Stimulated activated CD8-positive, alpha-beta memory T cell treated with anti-CD3 and anti-CD28 coated beads, Interleukin-12 subunit alpha, Interleukin-12 subunit beta, amount 100 ng/mL, for 1 hour (primary cell): ENCODE measurements at regions not wholly inside any gene's neighbourhood (a gene's known extent, or its start where the extent isn't known, plus 50 kb on each side); places are given as distances from the start of the nearest gene placed in this dataset.

Experiments
- DNase-seq: peaks from one replicate; pipeline ENCODE4 v3.0.0-alpha.2; 2020; ENCODE audit warnings: low read depth

- no peak for DNase-seq
These were observed 255.8 kb upstream of the CRY1 start for GRCh38 chr12:107349008-107349747.

GRCh38 chr12:107349839-107350238 lies 256.5 kb upstream of the CRY1 start:
- DNase-seq, result no peak

DNA sequence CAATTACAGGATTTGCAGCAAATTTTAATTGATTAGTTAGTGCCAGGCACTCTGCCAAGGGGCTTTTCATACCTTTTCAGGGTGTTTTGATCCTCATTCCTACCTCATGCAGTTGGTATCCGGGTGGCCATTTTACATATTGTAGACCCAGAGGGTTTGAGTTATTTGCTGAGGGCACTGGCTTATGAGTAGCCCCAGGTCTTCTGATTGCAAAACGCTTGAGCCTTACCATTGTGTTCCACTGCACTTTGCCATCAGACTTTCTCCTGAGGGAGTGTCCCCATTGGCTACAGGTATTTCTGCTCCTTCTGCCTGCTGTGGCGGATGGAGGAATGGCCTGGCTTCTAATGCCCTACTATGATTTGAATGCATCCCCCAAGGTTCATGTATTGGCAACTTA lies 257.8 kb upstream of the CRY1 start:
- DNase-seq, result no peak

DNA sequence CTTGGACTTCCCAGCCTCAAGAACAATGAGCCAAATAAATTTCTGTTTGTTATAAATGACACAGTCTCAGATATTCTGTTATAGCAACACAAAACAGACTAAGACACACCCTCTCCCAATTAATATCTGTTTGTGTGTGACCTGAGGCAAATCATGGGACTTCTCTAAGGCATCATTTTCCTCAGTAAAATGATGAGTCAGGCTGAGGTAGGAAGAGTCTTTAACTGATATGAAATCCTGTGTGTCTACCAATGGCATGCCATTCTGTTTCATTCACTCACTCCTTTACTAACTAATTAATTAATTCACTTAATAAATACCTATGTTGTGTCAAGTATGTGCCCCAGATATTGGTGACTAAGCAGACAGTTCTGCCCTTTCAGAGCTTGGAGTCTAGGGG lies 258.4 kb upstream of the CRY1 start:
- no peak for DNase-seq

DNA sequence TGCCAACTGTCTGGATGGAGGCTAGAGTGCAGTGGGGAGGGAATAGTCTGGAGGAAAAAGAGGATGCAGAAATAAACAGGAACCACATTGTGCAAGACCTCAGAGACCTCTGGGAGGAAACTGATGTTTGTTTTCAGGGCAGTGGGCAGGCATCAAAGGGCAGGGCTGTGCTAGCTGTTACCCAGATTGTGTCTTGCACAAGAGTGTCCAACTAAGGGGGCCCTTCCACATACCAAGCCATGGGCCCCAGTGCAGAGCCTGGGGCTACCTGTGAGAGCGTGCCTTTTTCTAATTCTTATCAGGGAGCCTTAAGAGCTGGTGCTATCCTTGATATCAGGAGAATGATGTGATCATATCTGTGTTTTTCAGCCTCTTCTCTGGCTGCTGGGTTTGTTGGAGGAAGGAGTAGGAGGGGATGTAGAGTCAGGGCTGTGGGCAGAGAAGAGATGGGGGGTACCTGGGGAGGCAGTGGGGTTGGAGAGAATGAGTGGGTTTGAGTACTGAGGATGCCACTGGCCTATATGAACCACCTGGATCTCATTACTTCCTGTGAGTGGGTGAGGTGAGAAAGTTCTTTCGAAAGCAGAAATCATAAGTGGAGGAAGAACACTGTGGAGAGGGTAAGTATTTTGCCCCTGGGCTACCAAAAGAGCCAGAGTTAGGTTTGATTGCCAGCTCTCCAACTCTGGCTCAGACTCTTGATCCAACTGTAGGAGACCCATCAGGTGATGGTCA lies 259.2 kb upstream of the CRY1 start:
- no peak for DNase-seq

DNA sequence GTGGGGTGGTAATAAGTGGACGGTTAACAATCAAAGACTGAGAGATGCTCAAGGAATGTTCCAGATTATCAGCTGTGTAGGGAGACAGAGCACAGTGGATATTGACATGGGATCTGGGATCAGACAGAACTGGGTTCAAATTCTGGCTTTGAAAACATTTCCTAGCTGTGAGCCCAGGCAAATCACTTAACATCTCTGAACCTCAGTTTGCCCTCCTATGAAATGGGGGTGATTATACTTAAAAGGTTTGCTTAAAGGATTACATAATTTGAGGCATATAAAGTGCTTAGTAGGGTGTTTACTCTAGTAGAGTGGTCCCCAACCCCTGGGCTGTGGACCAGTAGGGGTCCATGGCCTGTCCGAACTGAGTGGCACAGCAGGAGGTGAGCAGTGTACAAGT lies 260.0 kb upstream of the CRY1 start:
- no peak for DNase-seq

DNA sequence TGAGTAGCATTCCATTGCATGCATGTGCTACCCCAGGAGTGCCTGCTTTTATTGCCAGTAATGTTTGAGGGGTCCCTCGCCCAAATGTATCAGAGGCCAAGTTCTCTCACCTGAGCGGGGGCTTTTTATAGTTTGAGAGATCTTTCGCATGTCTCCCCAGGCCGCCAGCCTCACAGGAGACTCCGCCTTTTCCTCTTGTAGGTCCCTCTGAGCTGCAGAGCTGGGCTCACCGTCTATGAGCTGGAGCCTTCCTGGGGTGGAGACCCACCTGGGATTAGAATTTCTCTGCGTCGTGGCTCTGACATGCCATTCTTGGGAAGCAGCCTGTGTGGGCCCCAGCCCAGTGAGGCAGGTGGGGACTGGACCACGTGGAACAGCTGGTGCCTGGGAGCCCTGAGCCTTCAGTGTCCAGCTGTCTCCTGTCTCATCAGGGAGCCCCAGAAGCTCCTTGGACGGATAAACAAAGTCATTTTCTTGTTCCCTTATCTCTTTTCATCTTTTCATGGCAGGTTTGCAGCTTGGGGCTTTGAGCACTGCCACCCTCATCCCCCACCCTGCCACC lies 261.7 kb upstream of the CRY1 start:
- no peak for DNase-seq

GRCh38 chr12:107355612-107356011 lies 262.3 kb upstream of the CRY1 start:
- no peak for DNase-seq

DNA sequence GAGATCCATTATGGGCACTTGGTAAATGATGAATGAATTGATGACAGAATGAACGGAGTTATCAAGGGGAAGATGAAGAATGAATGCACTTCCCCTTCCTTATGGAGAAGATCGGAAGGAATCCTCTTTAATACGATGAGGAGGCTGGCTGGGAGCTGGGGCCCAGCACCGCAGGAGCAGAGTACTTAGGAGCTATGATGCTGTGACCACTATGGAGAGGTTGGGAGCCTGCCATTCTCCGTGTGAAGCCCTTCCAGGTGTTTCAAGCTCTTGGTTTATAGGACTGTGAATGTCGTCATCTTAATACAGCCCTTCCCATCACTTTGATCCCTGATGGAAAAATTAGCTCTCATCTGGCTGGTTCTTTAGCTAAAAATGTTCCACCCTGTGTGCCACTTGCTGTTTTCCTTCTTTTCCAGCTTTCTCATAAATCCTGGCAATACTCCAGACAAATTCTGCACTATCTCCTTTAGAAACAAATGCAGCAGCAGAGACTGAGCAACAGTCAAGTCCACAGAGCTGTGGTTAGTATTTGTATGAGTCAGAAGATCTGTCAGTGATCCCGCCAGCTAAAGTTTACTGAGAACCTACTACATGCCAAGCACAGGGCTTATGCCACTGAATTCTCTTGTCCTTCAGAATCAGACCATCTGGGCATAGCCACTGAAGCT lies 263.1 kb upstream of the CRY1 start:
- DNase-seq, result no peak

GRCh38 chr12:107356937-107357295 lies 263.6 kb upstream of the CRY1 start:
- DNase-seq, result no peak

DNA sequence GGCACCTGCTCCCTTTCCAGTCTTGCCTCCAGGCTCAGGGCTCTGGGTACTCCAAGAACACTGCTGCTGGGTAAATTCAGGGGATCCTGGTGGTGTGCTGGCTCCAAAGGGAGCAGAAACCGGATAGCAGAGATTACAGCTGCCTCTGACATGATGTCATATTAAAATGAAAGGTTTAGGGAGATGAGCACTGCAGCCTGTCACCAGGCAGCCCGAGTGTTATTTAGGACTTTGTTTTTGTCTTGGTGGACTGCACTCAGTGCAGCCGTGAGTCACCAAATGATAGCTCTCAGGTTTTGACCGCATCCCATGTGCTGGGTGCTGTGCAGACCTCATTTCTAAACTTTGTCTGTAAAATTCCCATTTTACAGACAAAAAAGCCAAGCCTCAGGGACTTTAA lies 266.0 kb upstream of the CRY1 start:
- no peak for DNase-seq

DNA sequence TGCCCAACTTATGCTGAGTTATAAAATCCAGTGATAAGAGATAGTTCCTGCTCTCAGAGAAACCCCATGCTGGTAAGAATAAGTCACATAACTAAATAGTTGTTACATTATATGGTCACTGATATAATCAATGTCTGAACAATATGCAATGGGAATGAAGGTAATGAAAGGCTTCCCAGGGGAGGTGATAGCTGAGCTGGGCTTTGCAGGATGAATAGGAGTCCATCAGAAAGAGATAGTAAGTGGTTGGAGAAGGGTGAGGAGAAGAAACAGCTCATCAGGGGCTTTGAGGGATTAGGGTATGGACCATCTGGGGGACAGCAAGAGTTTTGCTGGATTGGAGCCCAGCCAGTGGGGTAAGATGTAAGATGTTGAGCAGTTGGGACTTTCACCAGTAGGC lies 266.7 kb upstream of the CRY1 start:
- DNase-seq, result no peak

DNA sequence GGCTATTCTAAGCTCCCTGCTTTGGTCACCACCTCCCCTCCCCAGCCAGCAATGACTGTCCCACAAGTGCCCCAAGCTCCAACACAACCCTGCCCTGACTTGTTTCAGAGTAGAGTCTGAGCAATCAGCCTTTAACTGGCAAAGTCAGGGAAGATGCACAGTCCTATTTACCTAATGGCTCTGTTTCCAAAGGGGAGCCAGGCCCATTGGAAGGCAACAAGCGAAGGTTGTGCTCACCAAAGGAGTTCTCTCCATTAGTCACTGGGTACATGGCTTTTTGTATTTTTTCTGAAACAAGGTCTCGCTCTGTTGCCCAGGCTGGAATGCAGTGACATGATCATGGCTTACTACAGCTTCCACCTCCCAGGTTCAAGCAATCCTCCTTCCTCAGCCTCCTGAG lies 267.1 kb upstream of the CRY1 start:
- no peak for DNase-seq

DNA sequence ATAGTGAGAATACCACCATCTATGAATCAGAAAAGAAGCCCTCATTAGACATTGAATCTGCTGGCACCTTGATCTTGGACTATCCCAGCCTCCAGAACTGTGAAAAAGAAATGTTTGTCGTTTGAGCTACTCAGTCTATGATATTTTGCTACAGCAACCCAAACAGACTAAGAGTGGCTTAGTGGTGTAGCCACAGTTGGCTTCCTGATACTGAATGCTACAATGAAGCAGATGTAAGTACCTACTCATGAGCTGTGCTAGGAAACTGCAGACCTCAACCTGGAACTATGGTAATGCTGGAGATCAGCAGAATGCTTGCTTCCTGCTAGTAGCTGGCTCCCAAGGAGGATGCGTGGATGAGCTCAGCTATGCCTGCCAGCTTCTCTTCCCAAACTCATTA lies 268.6 kb upstream of the CRY1 start:
- DNase-seq, result no peak

- DNase-seq, result no peak
These were observed 269.6 kb upstream of the CRY1 start for GRCh38 chr12:107362960-107363359.

DNA sequence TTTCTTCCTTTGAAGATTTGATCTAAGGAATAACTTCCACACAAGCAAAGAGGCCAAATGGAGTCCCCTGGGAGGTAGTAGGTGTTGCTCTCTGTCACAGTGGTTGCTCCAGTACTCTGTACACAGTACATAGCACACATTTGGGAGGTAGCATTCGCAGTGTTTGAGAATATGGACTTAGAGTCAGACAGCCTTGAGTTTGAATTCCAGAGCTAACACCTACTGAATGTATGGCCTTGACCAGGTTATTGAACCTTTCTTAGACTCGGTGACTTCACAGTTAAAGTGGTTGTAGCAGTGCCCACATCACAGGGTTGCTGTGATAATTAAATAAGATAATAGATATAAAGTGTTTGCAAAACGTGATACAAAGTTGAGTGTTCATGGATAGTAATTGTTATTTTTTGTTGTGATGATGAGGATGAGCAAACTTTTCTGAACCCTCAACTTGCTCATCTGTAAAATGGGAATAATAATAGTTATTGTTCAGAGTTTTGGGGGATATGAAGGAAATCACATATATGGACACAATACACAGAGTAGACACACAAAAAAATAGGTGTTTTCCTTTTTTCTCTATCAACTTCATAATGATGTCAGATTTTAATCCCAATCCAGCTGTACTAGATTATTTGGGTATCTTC lies 271.6 kb upstream of the CRY1 start:
- DNase-seq, result no peak

DNA sequence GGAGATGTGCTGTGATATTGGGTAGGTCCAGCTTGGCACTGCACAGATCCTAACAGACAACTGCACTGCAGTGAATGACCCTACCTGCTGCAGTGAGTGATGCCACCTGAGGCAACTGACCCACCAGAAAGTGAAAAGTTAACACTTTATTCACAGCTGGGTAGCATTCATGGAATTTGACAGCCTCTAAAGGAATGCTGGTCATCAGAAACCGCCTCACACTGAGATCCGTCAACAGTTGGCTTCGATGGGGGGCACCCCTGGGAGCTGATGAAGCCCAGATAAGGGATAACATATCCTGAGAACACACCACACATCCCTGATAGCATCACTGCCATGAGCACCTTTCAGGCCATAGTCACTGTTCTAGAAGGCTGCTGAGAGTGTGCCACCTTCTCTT lies 272.4 kb upstream of the CRY1 start:
- DNase-seq, result no peak

DNA sequence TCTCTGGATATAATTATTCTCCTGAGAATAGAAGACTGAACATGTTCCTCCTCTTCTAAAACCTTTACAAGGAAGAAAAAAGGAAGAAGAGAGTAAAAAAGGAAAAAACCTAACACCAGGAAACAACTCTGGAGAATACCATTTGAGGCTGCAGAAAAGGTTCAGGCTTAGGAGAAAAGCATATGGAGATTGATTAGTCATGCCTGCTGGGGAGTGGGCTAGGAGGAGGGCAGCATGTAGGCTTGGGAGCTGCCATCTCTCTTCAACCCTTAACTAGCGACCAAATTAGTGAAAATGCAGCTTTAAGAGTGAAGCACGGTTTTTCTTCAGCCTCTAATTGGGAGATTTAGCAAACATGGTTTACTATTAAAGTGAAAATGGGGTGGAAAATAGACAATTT lies 273.0 kb upstream of the CRY1 start:
- no peak for DNase-seq

GRCh38 chr12:107368586-107368985 lies 275.2 kb upstream of the CRY1 start:
- no peak for DNase-seq

- DNase-seq, result no peak
These were observed 275.7 kb upstream of the CRY1 start for GRCh38 chr12:107369006-107369405.

GRCh38 chr12:107369679-107370078 lies 276.3 kb upstream of the CRY1 start:
- no peak for DNase-seq

DNA sequence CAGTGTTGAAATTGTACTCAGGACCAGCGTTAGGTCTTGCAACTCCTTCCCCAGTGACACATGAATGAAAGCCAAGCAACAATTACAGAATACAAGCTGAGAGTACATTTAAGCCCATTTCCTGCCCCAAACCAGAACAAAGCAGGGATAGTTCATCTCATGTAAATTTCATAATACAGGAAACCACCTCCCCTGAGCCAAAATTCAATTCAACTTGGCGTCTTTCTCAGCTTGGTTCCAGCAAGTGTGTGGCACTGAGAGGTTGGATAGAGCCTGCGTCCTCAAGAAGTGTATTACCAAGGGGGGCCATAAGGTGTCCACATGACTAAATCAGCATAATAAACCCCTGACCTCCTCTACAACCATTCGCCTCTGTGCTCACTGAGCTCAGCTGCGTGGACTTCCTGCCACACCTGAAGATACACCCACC lies 278.9 kb upstream of the CRY1 start:
- DNase-seq, result no peak
